K562 (cell line): ENCODE measurements at regions not wholly inside any gene's neighbourhood (a gene's known extent, or its start where the extent isn't known, plus 50 kb on each side); places are given as distances from the start of the nearest gene placed in this dataset.

Experiments
- BACH1 ChIP-seq: fragments of 200-800 bp; sonication (Bioruptor generic); IDR thresholded peaks from 2 replicates; pipeline ENCODE4 v1.6.1; 2016; ENCODE audit warnings: missing genetic modification characterization, missing compliant biosample characterization
- CBX1 ChIP-seq: sonication (generic); IDR thresholded peaks from 2 replicates; pipeline ENCODE4 v1.6.1; 2016; ENCODE audit warnings: antibody characterized with exemption, low read depth, mild to moderate bottlenecking
- ELF1 ChIP-seq: fragments of 200-800 bp; sonication (Bioruptor generic); IDR thresholded peaks from 2 replicates; pipeline ENCODE4 v1.6.1; 2016; ENCODE audit warnings: missing genetic modification characterization, missing compliant biosample characterization
- ETV6 ChIP-seq, 3 experiments: fragments of 150-350 bp in 1 of 3; sonication (generic) in 1 of 3; formaldehyde crosslinking in 1 of 3; IDR thresholded peaks; 2 replicates each; pipeline versions ENCODE4 v1.6.1 to v1.8.0; 2014 to 2022; ENCODE audit warnings: borderline replicate concordance in 2 of 3, low read depth in 2 of 3, antibody characterized with exemption in 1 of 3, low read length in 1 of 3, mild to moderate bottlenecking in 1 of 3, missing genetic modification reagents in 1 of 3
- HDAC2 ChIP-seq: fragments of 450-650 bp; IDR thresholded peaks from 2 replicates; pipeline ENCODE4 v1.6.1; 2016; ENCODE audit warnings: mild to moderate bottlenecking
- MEIS2 ChIP-seq: fragments of 450-650 bp; IDR thresholded peaks from 2 replicates; pipeline ENCODE4 v1.6.1; 2014; ENCODE audit warnings: mild to moderate bottlenecking; ENCODE audit not compliant: partially characterized antibody
- NCOR1 ChIP-seq: fragments of 450-650 bp; IDR thresholded peaks from 2 replicates; pipeline ENCODE4 v1.6.1; 2016; ENCODE audit warnings: mild to moderate bottlenecking, moderate library complexity
- PBX2 ChIP-seq, 2 experiments: IDR thresholded peaks in 1 of 2; conservative IDR thresholded peaks in 1 of 2; 2 replicates each; pipeline ENCODE4 v1.6.1; 2016; ENCODE audit warnings: low read depth in 2 of 2, mild to moderate bottlenecking in 1 of 2, missing compliant biosample characterization in 1 of 2, missing genetic modification characterization in 1 of 2, moderate library complexity in 1 of 2
- RAD21 ChIP-seq, 2 experiments: fragments of 250-450 bp in 1 of 2; fragments of 450-650 bp in 1 of 2; sonication (Bioruptor Pico) in 1 of 2; formaldehyde crosslinking in 1 of 2; IDR thresholded peaks in 1 of 2; conservative IDR thresholded peaks in 1 of 2; 2 replicates each; pipeline versions ENCODE4 v1.4.0 to v1.8.0; 2020 to 2022; ENCODE audit warnings: mild to moderate bottlenecking in 2 of 2, moderate library complexity in 1 of 2
- YY1 ChIP-seq, 3 experiments: IDR thresholded peaks; 2 replicates each; pipeline ENCODE4 v1.6.1; 2011; ENCODE audit warnings: low read length in 2 of 3, mild to moderate bottlenecking in 2 of 3, moderate library complexity in 2 of 3, borderline replicate concordance in 1 of 3, control low read depth in 1 of 3, low read depth in 1 of 3; ENCODE audit not compliant: insufficient read depth in 3 of 3, insufficient replicate concordance in 2 of 3, control insufficient read depth in 1 of 3, insufficient read length in 1 of 3; ENCODE audit errors: extremely low read depth in 1 of 3
- TF ChIP-seq, protein P1 (sequence below), 3 experiments: IDR thresholded peaks in 2 of 3; conservative IDR thresholded peaks in 1 of 3; 2 replicates each; pipeline ENCODE4 v1.5.1; 2011 to 2012; ENCODE audit warnings: low read length in 3 of 3, mild to moderate bottlenecking in 3 of 3, control low read depth in 2 of 3, improper control_type of control experiment in 1 of 3, inconsistent platforms in 1 of 3, low read depth in 1 of 3, mixed read lengths in 1 of 3, moderate library complexity in 1 of 3; ENCODE audit not compliant: insufficient read depth in 2 of 3

GRCh38 chr5:74327339-74327685 is 313.2 kb downstream of the ENC1 start:
- TF ChIP-seq YY1 (IDR thresholded peaks at IDR 0.05; ENCODE audit: borderline replicate concordance in 1 of 3, control insufficient read depth in 1 of 3, extremely low read depth in 1 of 3, insufficient read depth in 3 of 3, insufficient read length in 1 of 3, insufficient replicate concordance in 2 of 3, low read depth in 1 of 3, low read length in 2 of 3) (no peak), CBX1 (no peak), PBX2 (CRISPR knock-in tag; IDR thresholded peaks at IDR 0.05; ENCODE audit: low read depth) (no peak), PBX2 (tag; conservative IDR thresholded peaks at IDR 0.05; ENCODE audit: low read depth) (no peak), HDAC2 (no peak), MEIS2 (no peak), ETV6 (IDR thresholded peaks at IDR 0.05; ENCODE audit: borderline replicate concordance in 1 of 2, low read depth in 2 of 2, low read length in 1 of 2) (no peak), ETV6 (CRISPR knock-in tag; IDR thresholded peaks at IDR 0.05; ENCODE audit: borderline replicate concordance) (no peak), BACH1 (tag) (no peak), NCOR1 (no peak), RAD21 (CRISPR knock-in tag; conservative IDR thresholded peaks at IDR 0.05 in 1 of 2, IDR thresholded peaks at IDR 0.05 in 1 of 2) (no peak), ELF1 (tag) (no peak)
- TF ChIP-seq, protein P1, sequence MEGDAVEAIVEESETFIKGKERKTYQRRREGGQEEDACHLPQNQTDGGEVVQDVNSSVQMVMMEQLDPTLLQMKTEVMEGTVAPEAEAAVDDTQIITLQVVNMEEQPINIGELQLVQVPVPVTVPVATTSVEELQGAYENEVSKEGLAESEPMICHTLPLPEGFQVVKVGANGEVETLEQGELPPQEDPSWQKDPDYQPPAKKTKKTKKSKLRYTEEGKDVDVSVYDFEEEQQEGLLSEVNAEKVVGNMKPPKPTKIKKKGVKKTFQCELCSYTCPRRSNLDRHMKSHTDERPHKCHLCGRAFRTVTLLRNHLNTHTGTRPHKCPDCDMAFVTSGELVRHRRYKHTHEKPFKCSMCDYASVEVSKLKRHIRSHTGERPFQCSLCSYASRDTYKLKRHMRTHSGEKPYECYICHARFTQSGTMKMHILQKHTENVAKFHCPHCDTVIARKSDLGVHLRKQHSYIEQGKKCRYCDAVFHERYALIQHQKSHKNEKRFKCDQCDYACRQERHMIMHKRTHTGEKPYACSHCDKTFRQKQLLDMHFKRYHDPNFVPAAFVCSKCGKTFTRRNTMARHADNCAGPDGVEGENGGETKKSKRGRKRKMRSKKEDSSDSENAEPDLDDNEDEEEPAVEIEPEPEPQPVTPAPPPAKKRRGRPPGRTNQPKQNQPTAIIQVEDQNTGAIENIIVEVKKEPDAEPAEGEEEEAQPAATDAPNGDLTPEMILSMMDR (IDR thresholded peaks at IDR 0.05 in 2 of 3, conservative IDR thresholded peaks at IDR 0.05 in 1 of 3; ENCODE audit: insufficient read depth in 2 of 3, low read depth in 1 of 3, low read length in 3 of 3), result no peak
